ENCODE measurements at regions not wholly inside any gene's neighbourhood (a gene's known extent, or its start where the extent isn't known, plus 50 kb on each side); places are given as distances from the start of the nearest gene placed in this dataset.

DNA sequence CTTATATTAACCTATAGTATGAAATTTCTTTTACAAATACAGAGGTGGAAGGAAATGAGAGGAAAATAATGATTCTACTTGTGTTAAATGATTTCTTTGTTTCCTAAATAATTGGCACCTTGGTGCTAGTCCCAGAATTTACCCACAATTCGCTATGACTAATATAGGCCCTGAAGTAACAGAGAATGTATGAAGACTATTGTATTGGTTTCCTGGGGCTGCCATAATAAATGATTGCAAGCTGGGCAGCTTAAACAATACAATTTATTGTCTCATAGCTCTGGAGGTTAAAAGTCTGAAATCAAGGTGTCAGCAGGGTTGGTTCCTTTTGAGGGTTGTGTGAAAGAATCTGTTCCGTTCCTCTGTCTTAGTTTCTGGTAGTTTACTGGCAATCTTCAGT, 74.8 kb upstream of the GPRIN3 start:
- TF ChIP-seq POLR2A (IDR thresholded peaks at IDR 0.05; ENCODE audit: low read length) (no peak), GATA1 (IDR thresholded peaks at IDR 0.05; ENCODE audit: low read depth, low read length) (no peak)

Data from erythroblast (primary cell).